ENCODE measurements at regions not wholly inside any gene's neighbourhood (a gene's known extent, or its start where the extent isn't known, plus 50 kb on each side); places are given as distances from the start of the nearest gene placed in this dataset.

DNA sequence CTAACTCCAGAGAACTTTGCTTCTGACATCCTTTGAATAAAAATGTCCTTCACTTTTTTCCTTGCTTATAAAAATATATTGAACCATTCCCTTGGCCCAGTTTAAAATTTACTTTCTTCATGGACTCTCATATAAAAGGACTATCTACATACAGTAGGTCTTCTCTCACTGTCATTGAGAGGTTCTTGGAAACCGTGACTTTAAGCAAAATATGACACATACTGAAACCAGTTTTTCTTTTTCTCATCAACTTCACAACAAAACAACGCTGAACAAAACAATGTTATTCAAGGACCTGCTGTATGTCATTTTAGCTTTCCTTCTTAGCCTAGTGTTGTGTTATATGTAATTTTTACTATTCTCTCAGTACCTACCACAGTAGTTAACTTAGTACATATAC, 496.8 kb downstream of the CENPC start:
- no peak for ATAC-seq (ENCODE audit: insufficient read depth, low FRiP score)
- 42 to 64% methylated on average over 2 of the region's 2 CpGs for WGBS, 2 donors
- H3K9me3 ChIP-seq (ENCODE audit: control insufficient read depth in 4 of 4, insufficient read depth in 3 of 4, low read length in 3 of 4): no peaks in the 10 kb centered on the region
- H3K9ac ChIP-seq (ENCODE audit: insufficient read depth in 1 of 2, low read length in 2 of 2): no peak overlapping the region
- H3K27me3 ChIP-seq (ENCODE audit: control insufficient read depth in 3 of 3, insufficient read depth in 3 of 3, low read length in 2 of 3): no peaks in the 10 kb centered on the region
- H3K4me1 ChIP-seq (ENCODE audit: control insufficient read depth in 5 of 5, insufficient read depth in 5 of 5, low read length in 5 of 5): no peaks in the 10 kb centered on the region
- H3K27ac ChIP-seq (ENCODE audit: low read depth in 1 of 2, low read length in 1 of 2): no peak overlapping the region
- DNase-seq: no peak
- TF ChIP-seq, protein P1, sequence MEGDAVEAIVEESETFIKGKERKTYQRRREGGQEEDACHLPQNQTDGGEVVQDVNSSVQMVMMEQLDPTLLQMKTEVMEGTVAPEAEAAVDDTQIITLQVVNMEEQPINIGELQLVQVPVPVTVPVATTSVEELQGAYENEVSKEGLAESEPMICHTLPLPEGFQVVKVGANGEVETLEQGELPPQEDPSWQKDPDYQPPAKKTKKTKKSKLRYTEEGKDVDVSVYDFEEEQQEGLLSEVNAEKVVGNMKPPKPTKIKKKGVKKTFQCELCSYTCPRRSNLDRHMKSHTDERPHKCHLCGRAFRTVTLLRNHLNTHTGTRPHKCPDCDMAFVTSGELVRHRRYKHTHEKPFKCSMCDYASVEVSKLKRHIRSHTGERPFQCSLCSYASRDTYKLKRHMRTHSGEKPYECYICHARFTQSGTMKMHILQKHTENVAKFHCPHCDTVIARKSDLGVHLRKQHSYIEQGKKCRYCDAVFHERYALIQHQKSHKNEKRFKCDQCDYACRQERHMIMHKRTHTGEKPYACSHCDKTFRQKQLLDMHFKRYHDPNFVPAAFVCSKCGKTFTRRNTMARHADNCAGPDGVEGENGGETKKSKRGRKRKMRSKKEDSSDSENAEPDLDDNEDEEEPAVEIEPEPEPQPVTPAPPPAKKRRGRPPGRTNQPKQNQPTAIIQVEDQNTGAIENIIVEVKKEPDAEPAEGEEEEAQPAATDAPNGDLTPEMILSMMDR (IDR thresholded peaks at IDR 0.05; ENCODE audit: control extremely low read depth, extremely low read depth): no peak
- no peaks in the 10 kb centered on the region for H3K36me3 ChIP-seq (ENCODE audit: control insufficient read depth in 4 of 4, insufficient read depth in 4 of 4, low read length in 4 of 4)
- H3K4me3 ChIP-seq: no peak overlapping the region

DNA sequence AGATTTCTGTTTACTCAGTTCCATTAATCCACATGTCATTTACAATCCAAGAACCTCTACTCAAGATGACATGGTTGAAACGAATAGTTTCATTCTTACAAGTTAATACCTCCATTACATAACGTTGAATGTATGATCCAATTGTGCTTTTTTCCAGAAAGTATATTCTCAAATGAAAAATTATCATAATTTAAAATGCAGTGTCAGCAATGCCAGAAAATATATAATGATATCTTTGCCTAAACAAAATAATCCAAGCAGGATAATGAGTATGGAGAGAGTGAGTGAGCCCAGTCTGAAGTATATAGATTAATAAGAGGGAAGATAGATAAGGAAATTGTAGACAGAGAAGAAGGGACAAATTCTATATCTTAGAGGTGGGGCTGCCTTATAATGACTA, 505.0 kb downstream of the CENPC start:
- no peaks in the 10 kb centered on the region for H3K36me3 ChIP-seq (ENCODE audit: control insufficient read depth in 4 of 4, insufficient read depth in 4 of 4, low read length in 4 of 4)
- H3K9ac ChIP-seq (ENCODE audit: insufficient read depth in 1 of 2, low read length in 2 of 2): no peak overlapping the region
- TF ChIP-seq, protein P1 (IDR thresholded peaks at IDR 0.05; ENCODE audit: control extremely low read depth, extremely low read depth): no peak
- WGBS, 2 donors: 49 to 67% methylated on average over 2 of the region's 2 CpGs
- H3K27ac ChIP-seq (ENCODE audit: low read depth in 1 of 2, low read length in 1 of 2): no peak overlapping the region
- H3K4me1 ChIP-seq (ENCODE audit: control insufficient read depth in 5 of 5, insufficient read depth in 5 of 5, low read length in 5 of 5): no peaks in the 10 kb centered on the region
- H3K27me3 ChIP-seq (ENCODE audit: control insufficient read depth in 3 of 3, insufficient read depth in 3 of 3, low read length in 2 of 3): no peaks in the 10 kb centered on the region
- DNase-seq (no peak), ATAC-seq (ENCODE audit: insufficient read depth, low FRiP score) (no peak)
- peaks cover 0 to 5% (median 0%) of the 10 kb centered on the region in 4 donors for H3K9me3 ChIP-seq (ENCODE audit: control insufficient read depth in 4 of 4, insufficient read depth in 3 of 4, low read length in 3 of 4)
- no peak overlapping the region for H3K4me3 ChIP-seq

DNA sequence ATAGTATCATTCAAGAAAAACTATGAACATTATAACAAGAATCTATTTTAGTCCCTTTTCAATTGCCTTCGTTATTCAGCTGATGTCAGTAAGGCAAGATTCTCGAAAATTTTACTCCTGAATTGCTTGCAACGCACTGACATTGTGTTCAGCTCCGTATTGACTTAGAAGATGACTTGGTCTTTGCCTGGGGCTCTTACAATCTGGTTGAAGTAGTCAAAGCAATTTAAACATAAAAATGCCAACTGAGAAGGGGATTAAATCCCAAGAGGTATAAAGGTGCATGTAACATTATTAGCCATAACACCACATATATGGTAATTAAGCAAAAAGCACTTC, 507.1 kb downstream of the CENPC start:
- Histone ChIP-seq H3K4me3 (no peak overlapping the region), H3K27me3 (ENCODE audit: control insufficient read depth in 3 of 3, insufficient read depth in 3 of 3, low read length in 2 of 3) (no peaks in the 10 kb centered on the region), H3K9me3 (ENCODE audit: control insufficient read depth in 4 of 4, insufficient read depth in 3 of 4, low read length in 3 of 4) (peaks cover 0 to 5% (median 0%) of the 10 kb centered on the region in 4 donors), H3K36me3 (ENCODE audit: control insufficient read depth in 4 of 4, insufficient read depth in 4 of 4, low read length in 4 of 4) (no peaks in the 10 kb centered on the region), H3K27ac (ENCODE audit: low read depth in 1 of 2, low read length in 1 of 2) (no peak overlapping the region), H3K9ac (ENCODE audit: insufficient read depth in 1 of 2, low read length in 2 of 2) (no peak overlapping the region), H3K4me1 (ENCODE audit: control insufficient read depth in 5 of 5, insufficient read depth in 5 of 5, low read length in 5 of 5) (no peaks in the 10 kb centered on the region)
- 57 to 60% methylated on average over 4 of the region's 4 CpGs for WGBS, 2 donors
- no peak for ATAC-seq (ENCODE audit: insufficient read depth, low FRiP score)
- TF ChIP-seq, protein P1 (IDR thresholded peaks at IDR 0.05; ENCODE audit: control extremely low read depth, extremely low read depth): no peak
- DNase-seq: no peak

DNA sequence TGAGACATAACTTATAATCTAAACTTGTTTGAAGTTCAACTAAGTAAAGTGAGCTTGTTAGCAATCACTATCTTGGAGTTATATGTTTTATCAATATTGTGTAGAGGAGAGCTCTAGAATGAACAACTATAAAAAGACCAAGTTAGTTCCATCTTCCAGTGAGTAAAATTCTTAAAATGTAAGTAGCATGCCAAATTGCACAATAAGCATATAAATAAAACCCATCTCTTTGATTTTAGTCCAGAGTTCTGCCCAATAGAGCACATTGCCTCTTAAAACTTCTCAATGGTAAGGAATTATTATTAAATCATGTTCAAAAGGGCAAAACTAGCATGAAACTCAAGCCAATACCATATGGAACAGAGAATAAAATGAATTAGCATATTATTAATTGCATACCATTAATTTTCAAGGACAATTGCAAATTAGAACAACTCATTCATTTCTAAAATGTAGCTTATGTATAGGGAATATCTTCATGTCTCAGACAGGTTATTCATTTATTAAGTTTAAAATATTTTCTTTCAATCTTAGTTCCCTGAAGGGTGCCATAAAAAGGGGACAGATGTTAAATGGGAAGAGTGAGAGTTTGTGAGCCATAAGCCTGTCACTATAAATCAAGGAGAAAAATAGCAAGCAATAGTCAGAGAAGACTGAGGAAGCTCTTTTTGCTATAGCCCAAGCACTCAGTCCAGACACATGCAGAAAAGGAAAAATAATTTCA, 507.6 kb downstream of the CENPC start:
- H3K4me1 ChIP-seq (ENCODE audit: control insufficient read depth in 5 of 5, insufficient read depth in 5 of 5, low read length in 5 of 5): no peaks in the 10 kb centered on the region
- no peaks in the 10 kb centered on the region for H3K27me3 ChIP-seq (ENCODE audit: control insufficient read depth in 3 of 3, insufficient read depth in 3 of 3, low read length in 2 of 3)
- H3K9ac ChIP-seq (ENCODE audit: insufficient read depth in 1 of 2, low read length in 2 of 2): no peak overlapping the region
- DNase-seq: no peak
- TF ChIP-seq, protein P1 (IDR thresholded peaks at IDR 0.05; ENCODE audit: control extremely low read depth, extremely low read depth): no peak
- H3K9me3 ChIP-seq (ENCODE audit: control insufficient read depth in 4 of 4, insufficient read depth in 3 of 4, low read length in 3 of 4): peaks cover 0 to 5% (median 0%) of the 10 kb centered on the region in 4 donors
- no peak overlapping the region for H3K4me3 ChIP-seq
- ATAC-seq (ENCODE audit: insufficient read depth, low FRiP score): no peak
- H3K36me3 ChIP-seq (ENCODE audit: control insufficient read depth in 4 of 4, insufficient read depth in 4 of 4, low read length in 4 of 4): no peaks in the 10 kb centered on the region
- H3K27ac ChIP-seq (ENCODE audit: low read depth in 1 of 2, low read length in 1 of 2): no peak overlapping the region

Data from lung (tissue), 11 donors.